RPMI8226 (cell line): ENCODE measurements at regions not wholly inside any gene's neighbourhood (a gene's known extent, or its start where the extent isn't known, plus 50 kb on each side); places are given as distances from the start of the nearest gene placed in this dataset.
"Not testable (repeated sequence)": the region's sequence is repeated elsewhere in the genome, so short reads cannot be mapped to it uniquely, and the experiment has no call there.

Source experiments
- DNase-seq: peaks from one replicate; pipeline ENCODE4 v3.0.0-alpha.2; 2015

- DNase-seq = peak; percentile 53
Measured at GRCh38 chr10:28393956-28394568, 91.2 kb upstream of the MPP7 start.

GRCh38 chr10:28396331-28396730 lies 93.5 kb upstream of the MPP7 start:
- DNase-seq = no peak

GRCh38 chr10:28397229-28397628 lies 94.4 kb upstream of the MPP7 start:
- DNase-seq = no peak

- DNase-seq = peak; percentile 10
Measured at GRCh38 chr10:28400176-28400575, 97.3 kb upstream of the MPP7 start.

GRCh38 chr10:28400681-28401080 lies 97.8 kb upstream of the MPP7 start:
- no peak for DNase-seq

- not testable (repeated sequence) for DNase-seq
Measured at GRCh38 chr10:28402611-28403073, 99.8 kb upstream of the MPP7 start.

GRCh38 chr10:28403090-28403489 lies 100.2 kb upstream of the MPP7 start:
- no peak for DNase-seq

- no peak for DNase-seq
Measured at GRCh38 chr10:28408237-28408777, 105.4 kb upstream of the MPP7 start.

GRCh38 chr10:28410420-28411135 lies 107.7 kb upstream of the MPP7 start:
- DNase-seq = no peak

GRCh38 chr10:28411136-28411460 lies 108.2 kb upstream of the MPP7 start:
- DNase-seq = no peak

- DNase-seq = no peak
Measured at GRCh38 chr10:28411648-28412047, 108.8 kb upstream of the MPP7 start.

- no peak for DNase-seq
Measured at GRCh38 chr10:28418069-28418468, 114.8 kb upstream of the WAC start.

- no peak for DNase-seq
Measured at GRCh38 chr10:28425422-28425821, 107.5 kb upstream of the WAC start.

- no peak for DNase-seq
Measured at GRCh38 chr10:28426392-28427159, 106.3 kb upstream of the WAC start.

GRCh38 chr10:28427376-28427775 lies 105.5 kb upstream of the WAC start:
- no peak for DNase-seq

- DNase-seq = no peak
Measured at GRCh38 chr10:28429045-28429444, 103.9 kb upstream of the WAC start.

- DNase-seq = peak; percentile 15
Measured at GRCh38 chr10:28429573-28430216, 103.2 kb upstream of the WAC start.

- no peak for DNase-seq
Measured at GRCh38 chr10:28431139-28431538, 101.8 kb upstream of the WAC start.

- peak; percentile 40 for DNase-seq
Measured at GRCh38 chr10:28432210-28432676, 100.7 kb upstream of the WAC start.

GRCh38 chr10:28434063-28434462 lies 98.9 kb upstream of the WAC start:
- no peak for DNase-seq

- no peak for DNase-seq
Measured at GRCh38 chr10:28442403-28442802, 90.5 kb upstream of the WAC start.

- DNase-seq = no peak
Measured at GRCh38 chr10:28444031-28444430, 88.9 kb upstream of the WAC start.

GRCh38 chr10:28445516-28445915 lies 87.4 kb upstream of the WAC start:
- DNase-seq = no peak
